HG03095 (cell line): ENCODE measurements at regions not wholly inside any gene's neighbourhood (a gene's known extent, or its start where the extent isn't known, plus 50 kb on each side); places are given as distances from the start of the nearest gene placed in this dataset.

Source experiments
- ATAC-seq: cut with Tn5 transposase; IDR thresholded peaks from one replicate; pipeline ENCODE4 v1.9.1; 2021; ENCODE audit warnings: moderate library complexity; ENCODE audit not compliant: unreplicated experiment

DNA sequence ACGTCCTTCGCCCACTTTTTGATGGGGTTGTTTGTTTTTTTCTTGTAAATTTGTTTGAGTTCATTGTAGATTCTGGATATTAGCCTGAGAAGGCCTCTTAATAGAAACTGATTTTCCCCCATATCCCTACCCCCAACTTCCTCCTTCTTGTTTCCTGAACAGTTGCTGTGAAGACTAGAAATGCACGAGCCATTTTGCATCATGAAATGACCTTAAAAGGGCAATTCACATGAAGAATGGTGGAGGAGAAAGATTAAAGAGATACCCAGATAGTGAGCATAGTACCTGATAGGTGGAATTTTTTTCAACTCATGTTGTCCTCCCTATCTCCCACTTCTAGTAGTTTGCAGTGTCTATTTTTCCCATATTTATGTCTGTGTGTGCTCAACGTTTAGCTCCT, 55.2 kb upstream of the KCNH8 start:
- no peak for ATAC-seq

GRCh38 chr3:19077388-19077787, 70.9 kb upstream of the KCNH8 start:
- no peak for ATAC-seq

DNA sequence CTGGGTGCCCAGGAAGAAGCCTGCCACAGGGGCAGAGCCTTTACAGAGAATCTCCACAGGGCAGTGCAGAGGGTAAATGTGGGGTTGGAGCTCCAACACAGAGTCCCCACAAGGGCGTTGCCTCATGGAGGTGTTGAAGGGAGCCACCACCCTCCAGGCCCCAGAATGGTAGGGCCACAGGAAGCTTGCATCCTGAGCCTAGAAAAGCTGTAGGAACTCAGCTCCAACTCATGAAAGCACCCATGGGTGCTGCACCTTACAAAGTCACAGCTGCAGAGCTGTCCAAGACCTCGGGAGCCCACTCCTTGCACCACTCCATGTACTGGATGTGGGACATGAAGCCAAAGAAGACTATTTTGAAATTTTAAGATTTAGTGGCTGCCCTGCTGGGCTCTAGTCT, 73.3 kb upstream of the KCNH8 start:
- no peak for ATAC-seq

GRCh38 chr3:19074257-19074900, 73.9 kb upstream of the KCNH8 start:
- ATAC-seq, result no peak

- ATAC-seq, result no peak
Observed at GRCh38 chr3:19073341-19074105, 74.8 kb upstream of the KCNH8 start.

- ATAC-seq, result no peak
Observed at GRCh38 chr3:19070325-19070724, 78.0 kb upstream of the KCNH8 start.

GRCh38 chr3:19065027-19065426, 83.3 kb upstream of the KCNH8 start:
- ATAC-seq, result no peak

GRCh38 chr3:19063936-19064335, 84.4 kb upstream of the KCNH8 start:
- no peak for ATAC-seq

- ATAC-seq, result no peak
Observed at GRCh38 chr3:19060404-19060803, 87.9 kb upstream of the KCNH8 start.

GRCh38 chr3:19052874-19053273, 95.4 kb upstream of the KCNH8 start:
- no peak for ATAC-seq

- no peak for ATAC-seq
Observed at GRCh38 chr3:19046440-19046839, 101.9 kb upstream of the KCNH8 start.

- no peak for ATAC-seq
Observed at GRCh38 chr3:19030522-19030839, 117.8 kb upstream of the KCNH8 start.

- no peak for ATAC-seq
Observed at GRCh38 chr3:19029837-19030521, 118.3 kb upstream of the KCNH8 start.

- no peak for ATAC-seq
Observed at GRCh38 chr3:19025441-19025840, 122.9 kb upstream of the KCNH8 start.

DNA sequence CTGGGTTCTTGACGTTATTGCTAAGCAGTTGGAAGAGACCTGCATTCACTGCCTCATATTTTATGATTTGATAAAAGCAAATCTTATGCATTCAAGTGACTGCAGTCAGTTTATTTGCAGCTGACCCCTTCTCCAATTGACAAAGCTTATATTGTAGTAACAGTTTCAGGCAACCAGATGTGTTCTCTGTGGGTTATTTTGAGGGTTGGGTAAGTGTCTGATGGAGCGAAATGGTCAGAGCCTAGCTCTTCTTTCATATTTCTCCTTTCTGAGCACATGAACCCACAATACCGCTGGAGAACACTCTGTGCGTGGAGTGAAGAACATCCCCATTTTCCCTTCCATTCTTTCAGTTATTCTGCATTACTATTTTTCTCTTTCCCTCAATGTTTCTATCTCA, 125.8 kb upstream of the KCNH8 start:
- ATAC-seq, result no peak

DNA sequence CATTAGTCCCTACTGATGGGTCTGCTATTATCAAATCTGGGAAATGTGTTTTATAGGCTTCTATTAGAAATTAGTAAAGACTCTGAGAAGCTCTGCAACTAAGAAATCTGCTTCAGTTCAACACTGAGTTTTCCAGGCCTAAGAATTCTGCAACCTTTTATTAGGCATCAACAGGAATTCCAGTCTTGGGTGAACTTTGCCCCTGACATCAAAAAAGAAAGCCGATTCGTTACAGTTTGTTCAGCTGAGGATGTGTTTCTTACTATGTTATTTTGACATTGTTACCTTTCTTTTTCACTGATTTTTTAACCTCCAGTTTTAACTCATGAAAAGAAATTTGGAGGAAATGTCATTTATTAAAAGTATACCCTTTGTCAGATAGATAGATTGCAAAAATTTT, 131.5 kb upstream of the KCNH8 start:
- ATAC-seq, result no peak

DNA sequence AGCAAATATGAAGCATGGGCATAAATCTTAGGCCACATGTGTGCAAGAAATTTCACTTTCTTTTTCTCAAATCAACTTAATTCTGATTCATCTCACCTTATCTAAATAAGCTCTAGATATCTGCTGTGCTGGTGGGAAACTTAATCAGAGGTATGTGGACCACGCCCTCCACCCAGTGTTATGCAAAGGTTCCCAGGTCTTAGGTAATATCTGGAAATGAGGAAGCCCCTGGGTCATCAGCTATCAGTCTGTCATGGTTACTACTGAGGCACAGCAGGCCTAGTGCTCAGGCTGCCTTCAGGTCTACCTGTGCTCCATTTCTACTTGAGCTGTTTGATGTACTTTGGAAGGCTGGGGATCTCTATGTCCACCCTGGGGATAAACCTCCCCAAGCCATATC, 134.4 kb upstream of the KCNH8 start:
- no peak for ATAC-seq

DNA sequence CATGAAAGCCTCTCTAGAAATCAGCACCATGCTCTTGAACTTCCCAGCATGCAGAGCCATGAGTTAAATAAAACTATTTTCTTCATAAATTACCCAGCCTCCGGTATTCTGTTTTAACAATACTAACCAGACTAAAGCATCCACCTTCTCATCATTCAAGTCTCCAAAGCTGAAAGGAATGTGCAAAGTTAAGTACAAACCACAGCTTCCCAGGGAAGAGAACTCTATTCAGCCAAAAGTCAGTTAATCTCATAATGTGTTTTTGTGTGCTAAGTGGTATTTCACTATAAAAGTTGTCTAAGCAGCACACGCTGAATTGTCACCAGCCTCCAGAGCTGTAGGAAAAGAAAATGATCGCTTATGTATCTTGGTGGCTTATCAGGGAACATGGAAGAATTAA, 135.5 kb upstream of the KCNH8 start:
- no peak for ATAC-seq

DNA sequence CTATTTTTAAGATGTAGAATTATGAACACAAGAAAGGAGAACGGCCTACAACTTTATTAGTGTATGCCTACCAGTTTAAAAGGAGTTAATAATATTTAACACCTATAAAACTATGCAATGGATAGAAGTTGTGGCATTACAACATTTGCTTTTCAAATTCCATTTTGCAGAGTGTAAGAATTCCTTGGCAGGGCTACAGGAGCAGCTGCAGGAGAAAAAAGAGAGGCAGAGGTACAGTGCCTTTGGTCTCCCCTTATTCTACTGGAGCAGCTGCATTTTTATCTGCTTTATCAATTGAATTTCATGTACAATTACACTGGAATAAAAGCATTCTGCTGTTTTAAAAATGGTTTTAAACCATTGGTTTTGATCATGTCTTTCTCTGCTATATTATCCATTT, 145.7 kb upstream of the KCNH8 start:
- ATAC-seq, result no peak

- no peak for ATAC-seq
Observed at GRCh38 chr3:18998069-18998468, 150.2 kb upstream of the KCNH8 start.

DNA sequence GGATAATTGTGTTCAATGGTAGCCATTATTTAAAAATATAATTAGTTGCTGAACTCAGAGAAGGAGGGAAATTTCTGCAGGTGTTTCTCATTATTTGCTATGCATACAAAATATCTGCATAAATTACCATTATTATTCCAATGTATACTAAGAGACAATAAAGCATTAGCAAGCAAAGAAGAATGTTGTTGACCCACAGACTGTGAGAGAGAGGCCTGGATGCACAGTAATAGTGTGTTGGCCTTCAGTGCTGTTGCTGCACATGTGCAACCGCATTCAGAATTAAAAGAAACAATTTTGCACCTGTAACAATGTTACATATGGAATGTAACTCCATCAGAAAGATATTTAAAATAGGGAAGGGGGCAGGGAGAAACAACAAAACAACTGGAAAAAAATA, 155.6 kb upstream of the KCNH8 start:
- no peak for ATAC-seq

DNA sequence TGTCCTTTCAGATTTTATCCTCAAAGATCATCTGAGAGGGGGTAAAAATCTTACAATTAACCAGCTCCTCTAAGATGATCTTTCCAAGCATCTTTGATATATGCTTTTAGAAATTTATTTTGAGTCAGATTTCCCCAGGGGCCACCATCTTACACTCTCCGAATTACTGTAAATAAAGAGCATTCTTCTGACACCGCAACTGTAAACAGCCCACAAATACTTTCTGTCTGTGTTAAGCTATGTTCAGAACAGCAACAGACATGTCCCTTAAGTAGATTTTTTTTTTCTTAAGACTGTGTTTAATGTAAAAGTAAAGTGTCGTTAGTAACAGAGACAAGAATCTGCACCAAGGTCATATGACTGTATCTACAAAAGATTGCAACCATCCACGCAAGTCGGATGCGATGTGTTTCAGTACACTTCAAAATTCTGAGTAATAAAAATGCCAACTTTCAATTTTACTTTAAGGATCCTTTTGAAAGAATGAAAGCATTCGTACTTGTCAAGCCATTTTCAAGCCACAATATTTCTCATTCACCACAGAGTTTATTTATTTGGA, 159.0 kb upstream of the KCNH8 start:
- ATAC-seq, result no peak
